Spleen (tissue), 7 donors: ENCODE measurements at regions not wholly inside any gene's neighbourhood (a gene's known extent, or its start where the extent isn't known, plus 50 kb on each side); places are given as distances from the start of the nearest gene placed in this dataset.

Source experiments
- CTCF ChIP-seq, 11 experiments: fragments of 200-600 bp in 7 of 11; fragments of 450-650 bp in 4 of 11; sonication (generic) in 4 of 11; IDR thresholded peaks in 8 of 11; conservative IDR thresholded peaks in 3 of 11; 1 replicate in 7 of 11; 2 replicates in 4 of 11; pipeline versions ENCODE4 v1.4.0 to v1.8.0; 2016 to 2021; ENCODE audit warnings: antibody characterized with exemption in 11 of 11, inconsistent platforms in 4 of 11, mild to moderate bottlenecking in 1 of 11
- POLR2A ChIP-seq, 3 donors: fragments of 450-650 bp; IDR thresholded peaks; one replicate each; pipeline ENCODE4 v1.5.1; 2017; ENCODE audit warnings: antibody characterized with exemption in 3 of 3, mild to moderate bottlenecking in 1 of 3
- donor health status: DM: no; HTN: no; CAD: no; lungs with moderate emphysema.
- donor health status: DM: no; HTN: no; CAD: no.
- donor health status: DM: no; HTN: no; CAD: no.

GRCh38 chr20:29740601-29740950, 1516.9 kb upstream of the DEFB115 start:
- TF ChIP-seq CTCF (IDR thresholded peaks at IDR 0.05 in 8 of 11, conservative IDR thresholded peaks at IDR 0.05 in 3 of 11), result no peak
- TF ChIP-seq POLR2A (IDR thresholded peaks at IDR 0.05), result no peak
